Fibroblast of skin of left biceps (primary cell): ENCODE measurements at regions not wholly inside any gene's neighbourhood (a gene's known extent, or its start where the extent isn't known, plus 50 kb on each side); places are given as distances from the start of the nearest gene placed in this dataset.
A peak's percentile ranks its signal among the peaks of the same experiment; 100 is the strongest.

Experiments
- DNase-seq, 2 experiments: peaks; one replicate each; pipeline ENCODE4 v3.0.0-alpha.2; 2013; ENCODE audit warnings: low read depth in 2 of 2

DNA sequence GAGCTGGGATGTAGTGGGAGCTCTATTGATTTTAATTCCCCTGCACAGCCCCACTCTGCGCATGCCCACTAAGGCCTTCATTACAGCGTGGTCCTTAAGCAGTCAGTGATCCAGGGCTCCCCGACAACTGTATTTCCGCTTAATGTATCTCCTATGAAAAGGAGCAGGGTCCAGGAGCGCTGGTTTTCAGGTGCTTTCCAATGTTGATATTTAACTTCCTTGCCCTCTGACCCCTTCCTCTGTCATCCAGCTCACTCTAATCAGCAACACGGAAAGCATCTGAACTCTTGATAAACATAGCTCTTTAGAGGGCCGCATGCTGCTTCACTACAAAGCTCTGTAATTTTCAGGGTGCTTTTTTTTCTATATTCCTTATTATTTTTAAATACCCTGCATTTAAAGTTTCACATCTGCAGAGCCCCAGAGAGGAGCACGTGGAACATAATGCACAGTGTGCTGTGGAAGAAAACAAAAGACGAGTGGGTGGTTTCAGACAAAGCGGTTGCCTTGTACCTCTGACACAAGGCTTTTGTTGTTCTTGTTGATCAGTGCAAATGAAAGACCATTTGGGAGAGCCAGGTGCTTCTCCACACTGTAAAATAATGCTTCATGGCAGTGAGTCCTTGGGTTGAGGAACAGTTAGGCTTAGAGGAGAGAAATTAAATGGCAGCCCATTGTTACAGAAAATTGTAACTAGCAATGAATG lies 465.9 kb upstream of the CELF2 start:
- no peak for DNase-seq

- DNase-seq: no peak
These were observed 464.7 kb upstream of the CELF2 start for GRCh38 chr10:10552948-10553347.

DNA sequence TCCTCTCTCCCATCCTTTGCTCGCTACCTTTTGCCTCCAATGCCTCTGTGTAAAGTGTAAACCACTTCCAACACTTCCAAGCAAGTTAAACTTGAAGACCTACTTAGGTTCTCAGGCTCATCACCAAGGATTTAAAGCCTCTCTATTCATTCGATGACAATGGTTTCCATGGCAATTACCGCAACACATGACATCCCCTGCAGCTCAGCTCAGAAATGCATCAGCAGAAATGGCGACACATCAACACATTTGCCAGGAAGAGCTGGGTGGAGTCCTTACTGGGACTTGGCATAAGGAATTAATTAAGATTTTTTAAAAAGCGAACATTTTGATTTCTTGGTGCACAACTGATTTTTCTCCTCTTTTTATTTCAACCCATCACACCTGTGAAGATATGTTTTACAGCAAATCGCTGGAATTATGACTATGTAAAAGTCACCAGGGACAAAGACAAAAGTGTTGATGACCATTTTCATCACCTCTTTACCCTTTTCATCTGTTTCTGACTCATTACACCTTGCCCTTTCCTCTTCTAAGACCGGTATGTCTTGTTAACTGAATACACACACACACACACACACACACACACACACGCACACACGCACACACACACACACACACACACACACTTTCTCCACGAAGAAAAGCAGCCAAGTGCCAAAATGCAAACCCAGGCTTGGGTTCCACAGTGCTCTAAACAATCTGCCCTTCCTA lies 453.4 kb upstream of the CELF2 start:
- peak; percentile 40 to 53 for DNase-seq

DNA sequence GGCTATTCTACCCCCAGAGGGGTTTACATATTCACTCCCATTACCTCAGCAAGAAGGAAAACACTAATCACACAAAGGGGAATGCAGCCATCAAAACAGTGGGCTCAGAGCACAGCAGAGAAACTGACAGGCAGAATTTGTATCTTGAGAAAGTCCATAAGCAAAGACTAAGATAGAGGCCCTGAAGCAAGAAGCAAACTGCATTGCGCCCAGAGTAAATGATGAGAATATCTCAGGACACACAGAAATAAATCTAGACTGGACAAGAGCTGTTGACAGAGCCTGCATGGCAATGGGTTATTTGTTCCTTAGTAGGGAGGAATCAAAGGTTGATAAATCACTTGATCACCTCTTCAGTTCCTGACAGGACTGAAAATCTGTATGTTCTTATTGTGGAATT lies 440.7 kb upstream of the CELF2 start:
- DNase-seq: no peak

GRCh38 chr10:10579709-10580108 lies 438.0 kb upstream of the CELF2 start:
- no peak for DNase-seq

DNA sequence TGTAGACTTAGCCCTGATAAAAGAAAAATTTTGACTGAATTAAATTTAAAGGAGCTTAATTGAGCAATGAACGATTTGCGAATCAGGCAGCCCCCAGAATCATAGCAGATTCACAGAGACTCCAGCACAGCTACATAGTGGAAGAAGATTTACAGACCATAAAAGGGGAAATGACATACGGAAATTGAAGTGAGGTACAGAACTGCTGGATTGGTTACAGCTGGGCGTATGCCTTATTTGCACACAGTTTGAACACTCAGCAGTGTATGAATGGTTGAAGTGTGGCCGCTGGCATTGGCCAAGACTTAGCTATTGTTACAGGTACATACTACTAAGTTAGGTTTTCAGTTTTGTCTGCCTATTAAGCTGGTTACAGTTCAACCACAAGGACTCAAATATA lies 433.5 kb upstream of the CELF2 start:
- no peak for DNase-seq

GRCh38 chr10:10587744-10588393 lies 429.8 kb upstream of the CELF2 start:
- DNase-seq: no peak

DNA sequence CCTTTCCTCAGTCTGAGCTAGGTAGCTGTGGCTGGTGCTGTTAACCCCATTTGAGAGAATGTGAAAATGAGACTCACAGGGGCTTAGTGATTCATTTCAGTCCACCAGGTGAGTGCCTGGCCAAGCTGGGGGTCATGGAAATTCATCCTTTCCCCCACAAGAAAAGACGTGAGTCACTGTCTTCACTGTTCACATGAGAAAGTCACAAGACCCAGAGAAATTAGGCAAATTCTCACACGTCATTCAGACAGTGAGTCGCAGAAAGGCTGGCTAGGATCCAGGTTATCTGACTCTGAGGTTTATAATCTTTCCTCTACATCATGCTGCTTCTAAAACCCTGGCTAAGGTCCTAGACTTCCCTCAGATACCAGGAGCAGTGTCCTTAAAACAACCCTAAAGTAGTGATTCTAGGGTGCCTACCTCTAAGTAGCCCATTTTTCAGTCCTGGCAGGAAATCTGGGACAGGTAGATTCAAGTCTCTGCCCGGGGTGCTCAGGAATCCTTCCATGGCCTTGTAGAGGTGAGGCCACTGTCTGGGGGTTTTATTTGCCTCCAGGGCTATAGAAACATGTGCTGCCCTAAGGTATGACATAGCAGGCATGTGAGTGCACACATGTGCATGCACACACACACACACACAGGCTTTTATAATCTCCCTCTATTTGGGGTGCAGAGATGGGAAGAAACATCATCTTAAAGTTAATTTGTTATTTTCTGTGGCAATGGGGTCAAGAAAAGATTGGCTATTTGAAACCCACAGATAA lies 427.9 kb upstream of the CELF2 start:
- DNase-seq: peak; percentile 83

GRCh38 chr10:10591715-10592341 lies 425.8 kb upstream of the CELF2 start:
- DNase-seq: no peak

- no peak for DNase-seq
These were observed 421.4 kb upstream of the CELF2 start for GRCh38 chr10:10596256-10596655.

DNA sequence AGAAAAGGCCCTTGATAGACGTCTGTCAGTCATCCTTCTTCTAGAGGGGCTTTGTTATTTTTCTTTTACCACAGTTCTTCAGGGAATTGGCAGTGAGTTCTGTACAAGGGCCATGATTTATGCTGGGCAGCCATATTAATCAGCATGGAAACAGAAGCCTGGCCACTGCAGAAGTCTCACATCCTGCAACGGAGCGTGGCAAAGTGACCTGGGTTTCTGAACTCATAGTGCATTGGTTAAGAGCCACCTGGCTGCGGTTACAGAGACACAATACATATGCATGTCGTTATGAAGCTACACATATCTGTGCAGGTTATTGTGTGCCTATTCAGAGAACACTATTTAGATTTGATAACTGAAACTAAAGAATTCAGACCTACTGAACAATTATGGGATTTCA lies 419.4 kb upstream of the CELF2 start:
- DNase-seq: no peak

- DNase-seq: no peak
These were observed 417.7 kb upstream of the CELF2 start for GRCh38 chr10:10600004-10600403.

DNA sequence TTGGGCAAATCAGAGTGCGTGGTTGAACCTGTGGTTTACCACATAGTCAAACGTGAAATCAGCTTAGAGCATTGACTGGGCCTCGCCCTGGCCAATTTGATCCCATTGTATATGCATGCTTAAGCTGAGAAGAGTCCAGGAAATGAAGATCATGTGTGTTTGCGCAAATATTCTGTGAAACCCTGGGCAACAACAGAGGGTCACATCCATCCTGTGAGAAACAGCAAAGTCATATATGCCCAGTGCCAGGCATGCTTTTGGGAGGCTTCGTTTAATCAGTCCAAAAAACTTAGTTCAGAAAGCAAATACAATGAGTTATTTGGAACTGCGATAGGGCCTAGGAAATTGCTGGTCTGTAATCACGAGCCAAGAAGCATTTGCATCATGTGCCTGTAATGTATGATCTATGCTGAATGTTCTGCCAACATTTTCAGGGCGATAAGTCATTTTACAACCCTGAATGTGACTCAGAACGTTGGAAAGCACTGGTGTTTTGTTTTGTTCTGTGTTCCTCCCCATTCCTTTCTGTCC lies 412.1 kb upstream of the CELF2 start:
- peak; percentile 71 to 75 for DNase-seq

DNA sequence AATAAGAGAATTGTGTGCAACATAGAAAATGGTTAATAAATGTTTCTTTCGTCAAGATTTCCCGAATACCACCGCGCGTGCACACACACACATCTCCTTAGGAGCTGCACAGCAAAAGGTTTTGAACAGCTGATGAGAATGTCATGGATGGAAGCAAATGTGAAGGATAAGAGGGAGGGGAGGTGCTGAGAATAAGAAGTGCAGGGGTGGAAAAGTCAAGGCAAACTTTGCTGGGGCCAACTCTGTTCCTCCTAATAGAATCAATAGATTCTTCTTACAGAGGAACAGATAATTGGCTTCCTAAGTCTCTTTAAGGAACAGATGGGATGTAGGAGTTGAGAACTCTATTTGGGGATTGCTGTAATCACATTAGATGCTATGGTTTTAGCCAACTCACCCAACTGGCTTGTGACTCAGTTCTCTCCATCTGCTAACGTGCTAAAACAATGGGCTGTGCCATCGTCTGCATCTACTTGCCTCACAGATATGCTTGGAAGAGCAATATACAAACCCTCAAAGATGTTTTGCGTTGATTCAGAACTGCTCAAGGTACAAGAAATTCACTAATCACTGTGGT lies 408.2 kb upstream of the CELF2 start:
- no peak for DNase-seq

GRCh38 chr10:10610171-10610570 lies 407.5 kb upstream of the CELF2 start:
- DNase-seq: no peak

DNA sequence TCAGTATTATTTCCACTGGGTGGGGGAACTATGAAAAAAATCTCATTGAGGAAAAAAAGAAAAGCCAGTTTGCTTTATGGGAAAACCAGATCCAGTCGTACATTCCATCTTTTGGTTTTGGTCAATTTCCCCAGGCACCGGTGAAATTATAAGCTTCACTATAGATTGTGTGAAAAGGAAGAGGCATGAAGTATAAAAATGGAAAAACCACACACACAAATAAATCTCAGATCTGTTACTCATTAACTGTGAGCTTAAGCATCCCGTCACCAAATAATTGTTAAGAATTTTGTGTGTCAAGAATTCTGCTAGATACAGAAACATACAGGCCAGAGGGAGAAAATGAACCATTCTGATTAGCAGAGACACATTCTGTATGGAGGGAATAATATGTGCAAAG lies 405.5 kb upstream of the CELF2 start:
- DNase-seq: peak; percentile 26 to 40

DNA sequence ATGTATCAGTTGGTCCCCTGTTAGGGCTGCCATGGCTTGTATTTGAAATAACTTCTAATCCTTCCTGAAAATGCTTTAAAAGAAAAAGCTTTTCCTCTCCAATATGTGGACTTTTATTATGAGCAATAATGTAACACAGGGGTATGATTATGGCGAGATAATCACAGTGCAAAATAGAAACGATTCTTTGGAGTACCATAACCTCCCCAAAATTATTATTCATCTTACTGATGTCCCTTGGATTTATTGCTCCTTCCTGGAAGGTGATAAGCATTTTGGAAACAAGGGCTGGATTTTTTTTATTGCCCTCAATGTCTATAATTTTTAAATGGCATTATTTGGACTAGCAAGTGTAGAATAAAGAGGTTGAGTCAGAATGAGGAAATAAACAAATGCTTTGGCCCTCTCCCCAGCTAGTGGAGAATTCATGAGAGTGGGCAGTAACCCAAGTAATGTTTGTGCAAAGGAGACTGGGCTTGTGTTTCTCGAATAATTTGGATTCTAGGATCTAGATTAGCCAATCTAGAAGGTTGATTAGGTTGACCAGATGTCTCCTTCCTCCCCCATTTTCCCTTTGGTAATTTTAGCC lies 403.9 kb upstream of the CELF2 start:
- no peak for DNase-seq

GRCh38 chr10:10617686-10618085 lies 400.0 kb upstream of the CELF2 start:
- DNase-seq: peak; percentile 21 to 37

- DNase-seq: no peak
These were observed 399.5 kb upstream of the CELF2 start for GRCh38 chr10:10618139-10618538.

DNA sequence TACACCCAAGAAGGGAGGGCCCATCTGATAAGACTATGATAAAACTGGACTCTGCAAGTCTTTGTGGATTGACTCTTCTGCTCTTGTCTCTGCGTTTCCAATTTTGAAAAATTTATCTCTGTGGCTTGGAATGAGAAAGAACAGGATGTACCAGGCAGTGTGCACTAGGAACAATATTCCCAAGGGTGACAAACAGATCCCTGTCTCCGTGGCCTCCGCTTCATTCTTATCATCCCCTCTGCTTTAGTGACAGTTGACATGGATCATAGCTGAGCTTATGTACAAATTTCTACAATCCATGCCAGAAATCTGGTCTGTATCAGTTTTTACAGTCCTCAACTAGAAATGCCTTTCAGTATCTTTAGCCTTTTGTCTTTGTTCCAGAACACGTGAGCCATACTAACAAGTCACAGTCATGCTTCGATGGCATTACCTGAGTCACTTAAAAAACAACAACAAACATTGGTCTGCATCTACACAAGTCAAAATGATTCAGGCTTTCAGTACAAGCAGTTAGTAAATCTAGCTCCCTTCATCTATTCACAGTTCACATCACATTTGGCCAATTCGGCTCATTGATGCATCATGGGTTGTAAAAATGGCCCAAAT lies 393.6 kb upstream of the CELF2 start:
- no peak for DNase-seq
